GM12801 (cell line): ENCODE measurements at regions not wholly inside any gene's neighbourhood (a gene's known extent, or its start where the extent isn't known, plus 50 kb on each side); places are given as distances from the start of the nearest gene placed in this dataset.

Experiments
- CTCF ChIP-seq: IDR thresholded peaks from one replicate; pipeline ENCODE4 v1.5.1; 2011; ENCODE audit warnings: control low read depth; ENCODE audit not compliant: insufficient read length; ENCODE audit errors: extremely low read depth

DNA sequence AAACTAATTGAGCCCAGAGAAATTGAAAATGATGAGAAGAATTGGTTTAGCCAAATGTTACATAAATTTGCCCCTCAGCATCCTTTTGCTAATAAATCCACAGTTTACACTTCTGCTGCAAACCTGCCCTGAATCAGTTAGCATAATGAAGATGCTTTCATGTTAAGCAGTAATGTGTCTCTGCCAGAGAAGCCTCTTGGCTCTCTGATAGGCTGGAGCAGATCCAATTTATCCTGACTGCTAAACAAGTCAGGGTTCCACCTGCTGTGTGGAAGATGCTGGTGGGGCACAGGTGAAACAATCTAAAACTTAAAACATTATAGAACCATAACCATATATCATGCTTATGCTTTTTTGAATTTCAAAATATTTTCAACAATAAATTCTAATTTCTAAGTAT is 946.8 kb downstream of the OTOL1 start:
- TF ChIP-seq CTCF = no peak

GRCh38 chr3:162468791-162469190 is 972.2 kb downstream of the OTOL1 start:
- TF ChIP-seq CTCF = no peak

DNA sequence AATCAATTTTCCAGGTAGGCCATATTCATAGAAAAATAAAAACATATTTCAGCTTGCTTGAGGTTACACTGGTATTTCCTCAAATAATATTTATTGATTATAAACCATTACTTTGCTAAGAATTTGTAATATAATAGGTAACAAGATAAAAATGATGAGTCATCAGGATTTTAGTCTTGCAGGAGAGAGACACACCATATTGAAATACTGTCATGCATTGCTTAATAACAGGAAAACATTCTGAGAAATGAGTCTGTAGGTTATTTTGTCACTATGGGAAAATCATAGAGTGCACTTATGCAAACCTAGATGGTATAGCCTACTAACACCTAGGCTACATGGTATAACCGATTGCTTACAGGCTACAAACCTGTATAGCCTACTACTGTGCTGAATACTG is 990.5 kb downstream of the OTOL1 start:
- no peak for TF ChIP-seq CTCF

DNA sequence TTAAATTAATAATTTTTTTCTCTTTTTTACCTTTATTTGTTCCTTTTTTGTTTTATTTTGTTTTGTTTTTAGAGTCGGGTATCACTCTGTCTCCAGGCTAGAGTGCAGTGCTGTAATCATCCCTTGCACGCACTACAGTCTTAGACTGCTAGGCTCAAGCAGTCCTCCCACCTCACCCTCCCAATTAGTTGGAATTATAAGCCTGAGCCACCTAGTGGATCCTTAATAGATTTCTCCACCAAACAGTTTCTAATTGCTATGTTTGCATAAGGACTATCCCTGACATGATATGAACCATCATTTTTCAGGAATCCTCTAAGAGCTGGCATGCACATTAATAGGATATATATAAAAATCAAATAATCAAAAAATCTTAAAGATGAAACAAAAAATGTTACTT is 993.2 kb downstream of the OTOL1 start:
- TF ChIP-seq CTCF = no peak

GRCh38 chr3:162491952-162492351 is 995.3 kb downstream of the OTOL1 start:
- no peak for TF ChIP-seq CTCF

GRCh38 chr3:162492446-162493081 is 996.0 kb downstream of the OTOL1 start:
- no peak for TF ChIP-seq CTCF

GRCh38 chr3:162498626-162499025 is 1002.0 kb downstream of the OTOL1 start:
- no peak for TF ChIP-seq CTCF

DNA sequence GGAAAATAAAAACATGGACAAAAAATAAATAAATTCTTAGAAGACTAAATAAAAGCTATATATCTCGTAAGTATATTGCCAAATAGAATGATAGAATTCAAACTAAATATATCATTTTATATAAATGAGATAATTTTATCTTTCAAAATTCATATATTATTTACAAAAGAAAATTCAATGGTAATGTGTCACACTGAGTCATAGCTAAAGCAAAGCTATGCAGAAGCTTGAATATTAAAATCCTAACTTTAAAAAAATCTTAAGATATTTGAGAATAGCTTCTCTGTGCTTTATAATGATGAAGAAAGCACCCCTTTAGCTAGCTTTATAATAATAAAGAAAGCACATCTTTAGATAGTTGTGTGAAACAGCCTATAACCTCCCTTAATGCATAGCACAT is 1010.8 kb downstream of the OTOL1 start:
- no peak for TF ChIP-seq CTCF
